DND-41 (cell line): ENCODE measurements at regions not wholly inside any gene's neighbourhood (a gene's known extent, or its start where the extent isn't known, plus 50 kb on each side); places are given as distances from the start of the nearest gene placed in this dataset.

Source experiments
- CTCF ChIP-seq: IDR thresholded peaks from 2 replicates; pipeline ENCODE4 v1.5.1; 2012; ENCODE audit warnings: borderline replicate concordance, low read length, moderate library complexity, mild to moderate bottlenecking; ENCODE audit not compliant: poor library complexity, severe bottlenecking; ENCODE audit errors: extremely low read depth
- EZH2 ChIP-seq: IDR thresholded peaks from 3 replicates; pipeline ENCODE4 v1.6.1; 2012; ENCODE audit warnings: borderline replicate concordance, low read depth, mild to moderate bottlenecking, moderate library complexity, low read length, inconsistent platforms; ENCODE audit not compliant: severe bottlenecking

GRCh38 chr10:25675615-25676014, 258.4 kb upstream of the MYO3A start:
- TF ChIP-seq CTCF = no peak
- no peak for TF ChIP-seq EZH2
